SK-N-SH treated with all-trans-retinoic acid at 6 μM for 48 hours (cell line): ENCODE measurements at regions not wholly inside any gene's neighbourhood (a gene's known extent, or its start where the extent isn't known, plus 50 kb on each side); places are given as distances from the start of the nearest gene placed in this dataset.

Source experiments
- ATAC-seq: fragments of 200-7000 bp; cut with Tn5 transposase; 3 replicates; pipeline ENCODE4 v1.9.1; 2020; ENCODE audit warnings: mild to moderate bottlenecking, moderate library complexity
- ARNTL ChIP-seq: fragments of 450-650 bp; formaldehyde crosslinking; IDR thresholded peaks from 2 replicates; pipeline ENCODE4 v1.5.0; 2020; ENCODE audit warnings: low read depth, mild to moderate bottlenecking, moderate library complexity, borderline replicate concordance
- BACH2 ChIP-seq: fragments of 250-450 bp; sonication (Bioruptor Pico); IDR thresholded peaks from 2 replicates; pipeline ENCODE4 v1.9.0; 2021; ENCODE audit warnings: mild to moderate bottlenecking, borderline replicate concordance
- CREB5 ChIP-seq: fragments of 250-450 bp; sonication (Bioruptor Pico); IDR thresholded peaks from 2 replicates; pipeline ENCODE4 v1.5.1; 2020; ENCODE audit warnings: low read depth, mild to moderate bottlenecking, moderate library complexity
- CSDC2 ChIP-seq: fragments of 250-450 bp; sonication (Bioruptor Pico); IDR thresholded peaks from 2 replicates; pipeline ENCODE4 v1.5.0; 2020; ENCODE audit warnings: mild to moderate bottlenecking, moderate library complexity
- CSRNP3 ChIP-seq: fragments of 250-450 bp; sonication (Bioruptor Pico); IDR thresholded peaks from 2 replicates; pipeline ENCODE4 v1.5.1; 2021; ENCODE audit warnings: mild to moderate bottlenecking, moderate library complexity
- ESRRG ChIP-seq: fragments of 250-450 bp; sonication (Bioruptor Pico); IDR thresholded peaks from 2 replicates; pipeline ENCODE4 v1.6.1; 2021; ENCODE audit warnings: mild to moderate bottlenecking
- GLIS3 ChIP-seq: fragments of 250-450 bp; sonication (Bioruptor Pico); IDR thresholded peaks from 2 replicates; pipeline ENCODE4 v1.5.0; 2020; ENCODE audit warnings: mild to moderate bottlenecking, moderate library complexity
- ISL1 ChIP-seq: fragments of 250-450 bp; sonication (Bioruptor Pico); IDR thresholded peaks from 2 replicates; pipeline ENCODE4 v2.1.2; 2022; ENCODE audit warnings: mild to moderate bottlenecking, moderate library complexity
- OSR1 ChIP-seq: fragments of 250-450 bp; sonication (Bioruptor Pico); IDR thresholded peaks from 2 replicates; pipeline ENCODE4 v1.8.0; 2022; ENCODE audit warnings: moderate library complexity, mild to moderate bottlenecking, inconsistent platforms
- PATZ1 ChIP-seq: fragments of 250-450 bp; sonication (Bioruptor Pico); IDR thresholded peaks from 2 replicates; pipeline ENCODE4 v1.8.0; 2020; ENCODE audit warnings: mild to moderate bottlenecking, moderate library complexity, borderline replicate concordance
- POU6F1 ChIP-seq: fragments of 250-450 bp; sonication (Bioruptor Pico); IDR thresholded peaks from 2 replicates; pipeline ENCODE4 v1.8.0; 2021; ENCODE audit warnings: low read depth, mild to moderate bottlenecking, moderate library complexity, borderline replicate concordance
- PPARA ChIP-seq: fragments of 250-450 bp; sonication (Bioruptor Pico); IDR thresholded peaks from 2 replicates; pipeline ENCODE4 v1.5.0; 2020; ENCODE audit warnings: mild to moderate bottlenecking, borderline replicate concordance
- RARB ChIP-seq: fragments of 250-450 bp; sonication (Bioruptor Pico); IDR thresholded peaks from 2 replicates; pipeline ENCODE4 v1.8.0; 2021; ENCODE audit warnings: mild to moderate bottlenecking, moderate library complexity
- SNAI2 ChIP-seq: fragments of 250-450 bp; sonication (Bioruptor Pico); IDR thresholded peaks from 2 replicates; pipeline ENCODE4 v1.5.0; 2020; ENCODE audit warnings: mild to moderate bottlenecking, moderate library complexity
- TCF4 ChIP-seq: fragments of 250-450 bp; sonication (Bioruptor Pico); IDR thresholded peaks from 2 replicates; pipeline ENCODE4 v1.8.0; 2021; ENCODE audit warnings: mild to moderate bottlenecking, moderate library complexity, borderline replicate concordance
- TOX ChIP-seq: fragments of 250-450 bp; sonication (Bioruptor Pico); IDR thresholded peaks from 2 replicates; pipeline ENCODE4 v1.8.0; 2021; ENCODE audit warnings: mild to moderate bottlenecking, moderate library complexity, borderline replicate concordance
- TSHZ2 ChIP-seq: fragments of 250-450 bp; sonication (Bioruptor Pico); IDR thresholded peaks from 2 replicates; pipeline ENCODE4 v1.5.0; 2020; ENCODE audit warnings: mild to moderate bottlenecking, moderate library complexity
- ZFP3 ChIP-seq: fragments of 250-450 bp; sonication (Bioruptor Pico); IDR thresholded peaks from 2 replicates; pipeline ENCODE4 v1.5.0; 2020; ENCODE audit warnings: mild to moderate bottlenecking, moderate library complexity
- ZFP30 ChIP-seq: fragments of 450-650 bp; formaldehyde crosslinking; IDR thresholded peaks from 2 replicates; pipeline ENCODE4 v1.5.0; 2022; ENCODE audit warnings: mild to moderate bottlenecking, moderate library complexity
- ZNF70 ChIP-seq: fragments of 450-650 bp; formaldehyde crosslinking; IDR thresholded peaks from 2 replicates; pipeline ENCODE4 v1.5.0; 2020; ENCODE audit warnings: mild to moderate bottlenecking, moderate library complexity
- ZNF8 ChIP-seq: fragments of 450-650 bp; formaldehyde crosslinking; IDR thresholded peaks from 2 replicates; pipeline ENCODE4 v1.5.0; 2020; ENCODE audit warnings: mild to moderate bottlenecking, moderate library complexity

GRCh38 chr10:130261766-130262165, 125.6 kb downstream of the GLRX3 start (continued):
- TF ChIP-seq ZNF70 (no peak), PPARA (CRISPR knock-in tag) (no peak), ISL1 (CRISPR knock-in tag) (no peak), CSDC2 (no peak), SNAI2 (CRISPR knock-in tag) (no peak), BACH2 (CRISPR knock-in tag) (no peak), ESRRG (CRISPR knock-in tag) (no peak), RARB (CRISPR knock-in tag) (no peak), ZFP30 (no peak), GLIS3 (CRISPR knock-in tag) (no peak)

- ATAC-seq = no peak
- TF ChIP-seq ISL1 (CRISPR knock-in tag) = no peak
- no peak for TF ChIP-seq BACH2 (CRISPR knock-in tag)
- no peak for TF ChIP-seq ZNF8 (CRISPR knock-in tag)
- no peak for TF ChIP-seq POU6F1
- no peak for TF ChIP-seq OSR1 (CRISPR knock-in tag)
- no peak for TF ChIP-seq RARB (CRISPR knock-in tag)
- TF ChIP-seq CSDC2 = no peak
- TF ChIP-seq CSRNP3 = no peak
- TF ChIP-seq TSHZ2 = no peak
- no peak for TF ChIP-seq ESRRG (CRISPR knock-in tag)
- TF ChIP-seq ZFP30 = no peak
- no peak for TF ChIP-seq PPARA (CRISPR knock-in tag)
- no peak for TF ChIP-seq ZNF70
- no peak for TF ChIP-seq TCF4 (CRISPR knock-in tag)
- no peak for TF ChIP-seq ARNTL (CRISPR knock-in tag)
- no peak for TF ChIP-seq PATZ1
- TF ChIP-seq CREB5 (CRISPR knock-in tag) = no peak
- TF ChIP-seq SNAI2 (CRISPR knock-in tag) = no peak
Observed at GRCh38 chr10:130263289-130263688, 127.1 kb downstream of the GLRX3 start.

- ATAC-seq = no peak
- TF ChIP-seq POU6F1 (no peak), ZNF70 (no peak), PPARA (CRISPR knock-in tag) (no peak), TOX (CRISPR knock-in tag) (no peak), CSRNP3 (no peak), ISL1 (CRISPR knock-in tag) (no peak), SNAI2 (CRISPR knock-in tag) (no peak), TCF4 (CRISPR knock-in tag) (no peak), CREB5 (CRISPR knock-in tag) (no peak), PATZ1 (no peak), ZNF8 (CRISPR knock-in tag) (no peak), ARNTL (CRISPR knock-in tag) (no peak), OSR1 (CRISPR knock-in tag) (no peak), RARB (CRISPR knock-in tag) (no peak), ZFP3 (no peak)
Observed at GRCh38 chr10:130265542-130265941, 129.4 kb downstream of the GLRX3 start.
